SKM-1 (cell line): ENCODE measurements at regions not wholly inside any gene's neighbourhood (a gene's known extent, or its start where the extent isn't known, plus 50 kb on each side); places are given as distances from the start of the nearest gene placed in this dataset.
A peak's percentile ranks its signal among the peaks of the same experiment; 100 is the strongest.

Experiments
- DNase-seq: peaks from one replicate; lab custom pipeline; 2025; ENCODE audit not compliant: unreplicated experiment; lab: John Stamatoyannopoulos, UW

DNA sequence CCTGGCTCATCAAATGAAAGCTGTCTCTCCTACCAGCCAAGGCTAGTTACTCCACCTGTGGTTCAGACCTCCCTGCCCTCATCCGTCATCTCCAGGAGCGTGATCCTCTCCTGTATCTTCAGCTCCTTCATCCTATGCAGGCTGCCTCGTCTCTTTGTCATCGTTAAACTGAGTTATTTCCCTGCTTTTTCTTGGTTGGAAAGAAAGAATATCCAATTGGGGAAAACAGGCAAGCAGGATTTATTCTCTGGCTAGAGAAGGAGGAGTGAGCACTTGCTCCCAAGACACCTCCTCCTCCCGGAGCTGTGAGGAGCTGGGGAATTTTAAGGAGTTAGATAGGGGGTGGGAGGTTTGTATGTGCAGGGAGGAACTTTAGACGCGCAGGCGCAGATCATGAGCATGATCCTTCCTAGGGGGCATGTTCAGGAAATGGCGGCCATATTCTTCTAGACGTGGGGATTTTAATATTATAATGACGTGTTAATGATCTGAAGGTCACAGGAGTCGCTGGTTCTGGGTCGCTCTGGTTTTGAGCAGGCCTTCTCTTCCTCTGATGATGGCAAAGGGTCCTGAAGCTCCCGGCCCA is 156.4 kb upstream of the KL start:
- DNase-seq = no peak

DNA sequence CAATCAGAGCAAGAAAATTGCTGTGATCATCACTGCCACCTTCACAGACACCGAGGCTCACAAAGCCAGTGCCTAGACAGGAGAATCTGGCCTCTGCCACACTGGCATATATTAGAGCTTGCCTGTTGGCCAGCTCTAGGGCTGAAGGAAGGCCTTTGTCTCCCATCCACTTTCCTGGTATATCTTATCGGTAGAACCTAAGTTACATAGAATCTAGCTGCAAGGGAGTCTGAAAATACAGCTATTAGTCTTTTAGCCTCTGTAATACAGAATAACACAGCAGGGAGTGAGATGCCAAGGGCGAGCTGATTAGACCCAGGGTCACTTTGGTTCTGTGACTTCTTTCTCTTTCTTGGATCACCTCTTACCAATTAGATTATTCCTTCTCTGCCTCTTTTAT is 154.9 kb upstream of the KL start:
- no peak for DNase-seq

DNA sequence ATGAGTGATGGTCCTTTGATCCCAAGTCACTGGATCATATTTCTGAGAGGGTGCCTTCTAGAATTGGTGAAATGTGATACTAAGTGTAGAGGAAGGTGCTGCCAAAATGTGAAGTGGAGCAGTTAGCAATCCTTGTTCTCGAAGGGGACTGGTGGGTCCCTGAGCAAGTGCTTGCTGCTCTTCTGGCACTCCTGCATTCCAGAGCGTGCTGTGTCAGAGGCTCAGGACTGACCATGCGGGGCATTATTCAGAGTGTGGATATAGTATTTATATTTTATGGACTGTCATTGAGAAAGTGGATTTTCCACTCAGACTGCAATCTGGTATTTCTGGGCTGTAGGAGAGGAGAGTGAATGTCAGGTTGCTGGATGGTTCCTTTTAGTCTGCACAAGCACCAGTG is 152.6 kb upstream of the KL start:
- no peak for DNase-seq

DNA sequence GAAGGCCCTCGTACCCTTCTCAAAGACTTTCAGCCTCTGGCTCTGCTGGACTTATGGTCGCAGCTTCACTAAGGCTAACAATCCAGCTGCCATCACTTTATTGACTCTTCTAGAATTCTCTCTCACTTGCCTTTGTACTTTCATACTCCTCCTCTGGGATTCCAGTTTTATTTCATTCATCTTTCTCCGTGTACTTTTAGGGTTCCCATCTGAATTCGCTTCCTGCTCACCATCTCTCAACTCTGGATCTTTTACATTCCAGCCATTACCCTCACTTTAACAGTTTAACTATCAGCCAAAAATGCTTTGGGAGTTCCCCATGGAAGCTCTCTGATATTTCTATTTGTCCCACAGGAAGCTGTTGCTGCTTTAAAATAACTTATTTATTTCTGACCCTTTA is 149.3 kb upstream of the KL start:
- DNase-seq = no peak

DNA sequence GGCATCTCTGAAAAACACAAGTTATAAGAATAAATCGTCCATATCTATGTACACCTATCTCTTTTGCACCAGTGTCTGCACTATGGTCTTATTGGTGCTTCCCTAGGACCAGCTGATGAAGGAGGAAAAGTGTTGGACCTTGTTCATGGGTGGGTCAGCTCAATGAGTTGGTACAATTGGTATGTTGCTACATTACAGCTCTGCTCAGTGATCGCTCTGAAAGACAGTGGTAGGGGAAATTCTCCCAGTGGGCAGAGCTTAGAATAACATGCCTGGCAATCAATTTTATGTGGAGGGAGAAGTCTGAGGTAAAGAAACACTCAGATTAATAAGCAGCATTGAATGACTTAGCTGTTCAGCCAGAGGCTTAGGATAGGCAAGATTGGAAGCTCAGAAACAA is 138.7 kb upstream of the KL start:
- DNase-seq = no peak

DNA sequence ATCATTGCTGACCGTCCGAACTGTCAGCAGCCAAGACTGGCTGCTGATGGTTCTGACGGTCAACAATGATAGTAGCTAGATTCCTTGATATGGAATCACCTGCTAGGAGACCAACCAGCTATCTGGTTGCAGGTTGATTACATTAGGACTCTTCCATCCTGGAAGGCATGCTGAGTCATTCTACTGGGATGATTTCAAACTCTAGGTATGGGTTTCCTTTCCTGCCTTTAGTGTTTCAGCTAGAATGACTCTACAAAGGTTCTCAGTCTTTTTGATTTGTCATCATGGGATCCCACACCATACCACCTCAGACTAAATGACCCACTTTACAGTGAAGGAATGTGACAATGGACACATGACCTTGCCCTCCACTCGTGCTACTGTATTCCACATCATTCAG is 138.1 kb upstream of the KL start:
- DNase-seq = no peak

DNA sequence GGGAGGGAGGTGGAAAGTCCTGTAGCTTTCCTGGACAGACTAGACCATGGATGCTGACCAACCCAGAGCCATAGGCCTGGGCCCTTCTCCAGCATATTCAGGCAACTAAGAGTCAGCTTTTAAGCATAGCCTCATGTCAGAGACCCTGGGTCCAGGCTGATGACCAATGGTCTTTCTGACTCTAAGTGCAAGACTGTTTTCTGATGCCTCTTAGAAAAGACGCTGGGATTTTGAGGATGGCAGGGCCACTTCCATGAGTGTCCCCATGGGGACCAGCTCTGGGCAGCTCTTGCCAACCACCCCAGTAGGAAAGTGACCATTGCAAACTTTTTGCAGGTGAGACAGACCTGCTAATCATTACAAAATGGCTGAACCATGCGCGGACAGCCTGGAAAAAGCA is 135.6 kb upstream of the KL start:
- DNase-seq = no peak

DNA sequence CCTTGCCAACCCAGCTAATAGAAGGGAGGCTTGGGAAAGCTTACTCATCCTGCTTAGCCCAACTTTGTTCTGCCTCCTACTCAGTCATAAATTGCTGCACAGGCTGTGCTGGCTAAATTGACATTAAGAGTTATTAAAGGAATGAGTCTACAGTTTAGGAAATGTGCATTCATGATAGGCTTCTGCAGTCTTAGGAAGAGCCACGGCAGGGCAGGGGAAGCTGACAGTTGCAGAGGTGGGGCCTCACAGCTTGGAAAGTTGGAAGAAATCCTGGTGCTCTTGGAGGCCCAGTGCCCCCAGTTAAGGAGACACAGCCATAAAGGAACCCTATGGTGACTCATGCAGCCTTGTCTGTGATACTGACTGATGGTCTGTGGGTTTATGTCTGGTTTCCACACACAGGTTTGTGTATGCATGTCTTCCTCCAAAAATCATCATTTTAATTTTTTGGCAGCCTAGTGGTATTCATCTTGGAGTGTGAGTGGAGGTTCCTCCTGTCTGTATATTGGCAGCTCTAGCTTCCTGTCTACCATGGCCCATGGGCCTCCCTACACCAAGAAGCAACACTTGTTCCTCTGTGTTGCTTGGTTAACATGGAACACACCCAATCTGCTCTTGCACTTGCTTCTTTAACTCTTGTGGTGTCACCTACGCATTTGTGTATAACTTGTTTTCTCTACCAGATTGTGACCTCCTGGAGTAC is 135.0 kb upstream of the KL start:
- DNase-seq = no peak

DNA sequence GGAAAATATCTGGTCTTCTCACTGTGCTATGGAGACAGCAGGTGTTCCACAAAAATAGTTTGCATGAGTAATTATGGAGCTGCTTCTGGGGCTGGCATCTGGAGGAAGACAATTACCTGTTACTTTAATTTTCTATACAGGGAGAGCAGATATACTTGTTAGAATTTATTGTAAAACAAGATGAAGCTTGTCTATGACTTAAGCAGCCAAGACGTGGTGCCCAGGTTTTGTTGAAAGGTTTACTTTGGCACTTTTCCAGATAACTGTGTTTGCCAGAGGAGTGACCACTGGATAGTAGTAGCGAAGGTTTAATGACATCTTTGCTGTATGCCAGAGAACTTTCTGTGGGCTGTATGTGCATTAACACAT is 134.5 kb upstream of the KL start:
- no peak for DNase-seq

DNA sequence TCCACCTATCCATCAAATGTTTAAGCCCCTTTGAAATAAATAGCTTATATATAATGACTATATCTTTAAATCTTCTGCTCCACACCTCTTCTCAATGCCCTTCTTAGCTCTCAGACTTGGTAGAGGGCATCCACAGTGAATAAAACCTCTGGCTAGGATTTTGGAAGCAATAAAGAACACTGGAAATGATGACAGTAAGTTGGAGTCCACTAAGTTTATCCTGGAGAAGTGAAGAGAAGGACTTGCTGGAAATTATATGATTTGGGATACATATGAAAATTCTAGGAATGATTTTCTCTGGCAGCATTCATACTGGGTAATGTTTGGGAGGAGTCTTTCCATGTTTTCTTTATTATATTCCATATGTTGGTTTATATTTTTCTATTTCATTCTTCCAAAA is 133.5 kb upstream of the KL start:
- no peak for DNase-seq

DNA sequence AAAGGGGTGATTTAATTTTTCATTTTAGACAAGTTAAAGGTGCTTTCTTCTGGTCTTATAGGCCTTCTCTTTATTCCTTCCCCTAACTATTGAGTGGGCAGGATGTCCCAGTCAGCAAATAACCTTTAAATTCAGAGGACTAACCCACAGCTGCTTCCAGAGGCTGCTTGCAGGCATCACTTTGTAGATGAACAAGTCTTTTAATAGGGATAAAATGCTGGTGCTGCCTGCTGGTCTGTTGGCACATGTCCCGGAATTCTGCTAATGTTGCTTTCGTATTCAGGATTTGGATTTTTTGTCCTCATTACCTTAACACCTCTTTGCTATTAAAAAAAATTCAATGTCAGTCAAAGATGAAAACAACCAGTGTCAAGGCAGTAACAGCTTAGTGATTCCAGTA is 132.7 kb upstream of the KL start:
- DNase-seq = no peak

DNA sequence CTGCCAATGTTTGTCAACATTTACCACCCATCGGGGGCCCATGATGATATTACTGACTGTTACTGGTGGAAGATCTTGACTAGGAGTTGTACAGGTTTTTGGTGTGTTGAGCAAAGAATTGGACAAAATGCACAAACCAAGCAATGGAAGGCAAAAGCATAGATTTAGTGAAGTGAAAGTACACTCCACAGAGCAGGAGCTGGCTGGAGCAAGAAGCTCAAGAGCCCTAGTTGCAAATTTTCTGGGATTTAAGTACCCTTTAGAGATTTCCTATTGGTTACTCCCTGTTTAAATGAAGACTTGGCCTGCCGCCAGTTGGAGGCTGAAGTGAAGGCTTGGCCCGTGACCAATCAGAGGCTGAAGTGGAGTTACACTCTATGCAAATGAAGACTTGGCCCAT is 128.6 kb upstream of the KL start:
- no peak for DNase-seq

DNA sequence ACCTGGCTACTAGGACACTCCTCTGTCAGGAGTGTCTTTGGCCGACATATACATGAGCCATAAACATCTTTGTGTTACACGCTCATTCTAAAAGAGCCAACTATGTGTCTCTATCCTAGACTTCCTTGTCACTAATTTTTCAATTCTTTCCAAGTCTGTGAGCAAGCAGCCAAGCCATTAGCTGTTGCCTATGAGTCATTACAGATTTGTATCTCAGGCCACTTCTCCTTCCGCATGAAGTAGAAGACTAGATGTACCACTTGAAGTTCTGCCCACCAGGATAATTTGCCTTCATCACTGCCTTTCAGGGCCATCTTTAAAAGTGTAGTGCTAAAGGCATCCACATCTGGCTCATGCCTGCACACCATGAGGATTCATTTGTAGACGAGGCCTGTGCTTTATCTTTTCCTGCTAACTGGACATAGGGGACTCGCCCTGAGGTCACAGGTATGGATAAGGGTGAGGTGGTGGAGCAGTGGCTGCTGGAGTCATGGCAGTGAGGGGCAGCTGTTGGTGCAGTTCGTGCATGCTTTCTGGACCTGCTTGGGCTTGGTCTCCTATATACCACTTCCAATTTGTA is 126.1 kb upstream of the KL start:
- DNase-seq = no peak

DNA sequence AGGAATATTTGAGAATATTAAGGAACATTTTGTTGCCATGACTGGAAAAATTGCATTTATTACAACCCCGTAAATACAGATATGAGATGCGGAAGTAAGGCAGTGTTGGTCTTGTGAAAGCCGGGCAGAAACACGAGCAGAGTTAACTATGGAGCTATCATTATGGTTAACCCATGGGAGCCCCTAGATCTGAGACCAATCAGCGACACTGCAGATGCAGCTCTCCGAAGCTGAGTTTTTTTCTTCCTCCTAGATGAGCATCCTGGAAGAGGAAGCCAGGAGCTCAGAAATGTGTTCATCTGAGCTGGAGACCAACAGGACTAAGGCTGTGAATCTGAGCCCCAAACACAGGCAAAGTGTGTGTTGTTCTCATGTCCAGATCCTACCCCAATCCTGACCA is 123.0 kb upstream of the KL start:
- no peak for DNase-seq

DNA sequence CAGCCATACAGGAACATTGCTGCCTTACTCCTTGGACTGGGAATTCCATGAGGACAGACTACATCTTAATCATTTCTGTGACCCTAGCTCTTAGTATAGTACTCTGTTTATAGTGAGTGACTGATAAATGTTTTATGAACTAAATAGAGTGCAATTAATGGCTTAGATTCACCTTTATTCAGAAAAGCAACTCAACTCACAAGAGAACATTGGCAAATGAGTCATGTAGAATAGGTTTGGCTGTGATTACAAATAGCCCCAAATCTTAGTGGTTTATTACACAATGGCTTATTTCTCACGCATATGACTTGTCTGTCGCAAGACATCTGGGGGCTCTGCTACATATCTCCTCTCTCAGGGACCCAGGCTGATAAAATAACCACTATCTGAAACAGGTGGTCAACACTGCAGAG is 121.6 kb upstream of the KL start:
- DNase-seq = peak; percentile 41

DNA sequence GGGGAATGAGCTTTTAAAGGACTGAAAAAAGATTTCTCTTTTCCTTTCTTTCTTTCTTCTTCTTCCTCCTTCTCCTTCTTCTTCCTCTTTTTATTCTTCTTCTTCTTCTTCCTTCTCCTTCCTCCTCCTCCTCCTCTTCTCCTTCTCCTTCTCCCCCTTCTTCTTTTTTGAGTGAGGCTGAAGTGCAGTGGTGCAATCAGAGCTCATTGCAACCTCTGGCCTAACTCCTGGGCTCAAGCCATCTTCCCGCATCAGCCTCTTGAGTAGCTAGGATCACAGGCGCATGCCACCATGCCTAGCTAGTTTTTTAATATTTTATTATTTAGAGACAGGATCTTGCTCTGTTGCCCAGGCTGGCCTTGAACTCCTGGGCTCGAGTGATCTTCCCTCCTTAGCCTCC is 120.9 kb upstream of the KL start:
- peak; percentile 41 for DNase-seq

DNA sequence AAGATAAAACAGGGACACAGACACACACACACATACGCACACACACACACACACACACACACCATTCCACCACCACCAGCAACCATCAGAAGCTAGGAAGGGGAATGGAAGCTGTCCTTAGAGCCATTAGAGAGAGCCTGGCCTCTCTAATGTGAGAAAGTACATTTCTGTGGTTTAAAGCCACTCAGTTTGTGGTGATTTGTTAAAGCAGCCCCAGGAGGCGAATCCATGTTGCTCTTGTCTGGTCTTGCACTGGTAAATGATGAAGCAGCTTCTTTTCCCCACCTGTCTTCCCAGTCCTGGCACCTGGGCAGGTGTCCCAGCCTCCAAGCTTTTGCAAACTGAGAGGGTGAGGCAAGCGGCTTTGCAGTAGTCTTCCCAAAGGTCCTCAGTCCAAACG is 118.9 kb upstream of the KL start:
- no peak for DNase-seq

DNA sequence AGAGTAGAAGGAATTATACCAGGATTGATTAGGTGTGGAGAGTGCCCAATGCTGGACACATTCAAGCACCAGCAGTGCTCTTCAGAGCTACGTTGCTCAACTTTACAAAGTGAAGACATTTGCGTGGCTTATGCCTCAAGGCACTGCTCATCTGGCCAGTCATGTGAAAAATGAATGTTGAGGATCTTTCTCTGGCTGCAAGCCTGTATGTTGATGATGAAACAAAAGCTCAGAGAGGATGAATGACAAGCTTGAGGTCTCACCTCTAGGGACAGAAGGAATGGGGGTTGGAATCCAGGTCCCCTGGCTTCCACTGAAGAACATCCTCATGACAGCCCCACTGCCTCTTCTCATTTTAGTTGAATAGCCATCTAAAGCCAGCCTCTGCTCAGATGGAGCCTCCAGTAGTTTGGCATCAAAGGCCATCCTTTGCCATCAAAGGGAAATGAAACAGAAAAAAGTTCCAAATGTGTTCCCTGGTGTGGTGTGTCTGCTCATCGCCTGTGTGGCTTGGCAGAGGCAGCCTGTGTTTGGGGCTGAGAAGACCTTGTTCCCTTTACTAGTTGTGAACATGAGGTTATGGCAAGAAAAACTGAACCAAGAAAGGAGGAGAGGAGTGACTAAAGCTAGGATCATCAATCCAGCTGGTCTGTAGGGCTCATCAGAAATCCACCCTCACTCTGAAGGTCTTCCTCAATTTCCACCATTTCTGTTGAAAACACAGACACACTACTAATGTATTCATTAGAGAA is 114.0 kb upstream of the KL start:
- no peak for DNase-seq

DNA sequence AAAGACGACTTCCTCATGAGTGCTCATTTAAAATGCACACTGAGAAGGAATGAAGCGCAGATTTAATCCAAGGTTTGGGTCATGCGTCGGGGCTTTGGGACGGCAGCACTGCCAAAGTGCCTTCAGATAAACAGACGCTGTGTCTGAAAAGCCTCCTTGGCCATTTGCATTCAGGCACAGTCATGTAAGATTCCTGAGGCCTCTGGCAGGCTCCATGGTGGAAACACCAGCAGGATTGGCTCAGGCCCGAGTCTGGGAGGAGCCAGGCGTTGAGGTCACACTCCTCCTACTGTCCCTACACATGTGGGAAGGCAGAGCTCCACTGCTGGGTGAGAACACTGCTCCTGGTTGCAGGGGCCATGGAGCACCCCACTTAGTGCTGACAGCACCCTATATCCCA is 113.3 kb upstream of the KL start:
- no peak for DNase-seq

DNA sequence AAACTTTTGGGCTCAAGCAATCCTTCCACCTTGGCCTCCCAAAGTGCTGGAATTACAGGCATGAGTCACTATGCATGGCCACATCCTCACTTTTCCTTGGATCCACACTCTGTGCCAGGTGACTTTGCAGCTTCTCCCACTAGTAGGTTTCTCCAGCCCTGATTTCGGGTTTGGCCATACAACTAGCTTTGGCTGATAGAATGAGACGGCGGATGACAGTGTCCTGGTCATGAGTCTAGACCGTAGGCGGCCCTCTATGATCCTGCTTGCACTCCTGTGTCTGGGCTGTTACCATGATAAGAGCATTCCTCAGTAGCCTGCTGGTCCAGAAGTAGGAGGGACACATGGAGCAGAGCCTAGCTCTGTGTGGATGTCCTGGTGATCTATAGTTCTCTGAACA is 112.5 kb upstream of the KL start:
- DNase-seq = no peak

DNA sequence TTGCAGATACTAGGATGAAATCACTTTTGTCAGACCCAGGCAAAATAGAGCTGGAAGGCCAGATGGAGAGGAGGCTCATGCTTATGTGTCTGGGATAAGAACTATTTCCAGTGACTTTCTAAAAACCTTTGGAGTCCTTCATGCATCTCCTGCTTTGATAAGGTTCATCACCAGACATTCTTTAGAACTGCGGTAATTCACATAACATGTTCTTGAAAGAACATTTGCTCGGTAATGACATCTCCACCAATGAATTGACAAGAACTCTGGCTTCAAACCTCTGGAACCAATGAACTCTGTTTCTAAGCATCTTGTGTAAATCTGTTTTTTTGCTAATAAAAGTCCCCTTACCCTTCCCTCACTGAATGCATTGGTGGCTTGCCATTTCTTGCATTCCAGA is 112.0 kb upstream of the KL start:
- DNase-seq = no peak
